ENCODE measurements at regions not wholly inside any gene's neighbourhood (a gene's known extent, or its start where the extent isn't known, plus 50 kb on each side); places are given as distances from the start of the nearest gene placed in this dataset.

- Histone ChIP-seq H3K27ac (ENCODE audit: low read depth, low read length, poor library complexity, severe bottlenecking) (no peak overlapping the region), H3K4me3 (ENCODE audit: low read depth, low read length, poor library complexity, severe bottlenecking) (no peak overlapping the region)
Observed at GRCh38 chr9:28105001-28105400, 531.7 kb upstream of the C9orf72 start.

DNA sequence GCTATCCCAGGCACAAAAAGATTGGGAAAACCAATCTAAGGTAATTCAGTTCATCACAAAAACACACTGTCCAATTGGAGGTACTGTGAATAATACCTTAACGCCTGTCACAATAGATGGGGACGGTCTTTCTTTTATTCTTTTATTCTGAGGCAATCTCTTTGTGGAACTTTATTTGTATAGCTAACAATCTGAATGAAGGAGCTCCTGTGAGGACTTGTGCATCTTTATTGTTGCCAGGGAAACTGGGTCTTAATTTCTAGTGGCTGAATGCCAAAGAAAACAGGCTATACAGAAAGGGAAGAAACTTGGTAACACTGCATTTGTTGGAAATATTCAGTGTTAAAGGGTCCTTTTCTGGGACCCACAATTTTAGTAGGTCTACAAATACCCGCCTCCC is 546.9 kb upstream of the C9orf72 start:
- no peaks in the 10 kb centered on the region for H3K4me1 ChIP-seq (ENCODE audit: insufficient read depth, low read length, severe bottlenecking)
- no peak overlapping the region for H2AFZ ChIP-seq (ENCODE audit: low read length)
- TF ChIP-seq CTCF (IDR thresholded peaks at IDR 0.05; ENCODE audit: low read length) (no peak), EZH2 (IDR thresholded peaks at IDR 0.05; ENCODE audit: borderline replicate concordance, low read length) (no peak)
- no peaks in the 10 kb centered on the region for H3F3A ChIP-seq (ENCODE audit: insufficient read depth, low read length)
- no peaks in the 10 kb centered on the region for H3K79me2 ChIP-seq (ENCODE audit: insufficient read depth, low read length)
- no peaks in the 10 kb centered on the region for H3K9me2 ChIP-seq (ENCODE audit: low read depth, low read length)
- H3K4me3 ChIP-seq (ENCODE audit: low read depth, low read length, poor library complexity, severe bottlenecking): no peak overlapping the region
- H3K4me2 ChIP-seq (ENCODE audit: low read length): no peak overlapping the region
- no peaks in the 10 kb centered on the region for H3K27me3 ChIP-seq (ENCODE audit: insufficient read depth, low read length)
- no peaks in the 10 kb centered on the region for H3K9me3 ChIP-seq (ENCODE audit: low read length)
- no peak overlapping the region for H3K9ac ChIP-seq (ENCODE audit: low read length)
- no peaks in the 10 kb centered on the region for H3K36me3 ChIP-seq (ENCODE audit: insufficient read depth, low read length)
- no peak overlapping the region for H3K27ac ChIP-seq (ENCODE audit: low read depth, low read length, poor library complexity, severe bottlenecking)
- H4K20me1 ChIP-seq (ENCODE audit: insufficient read depth, low read length): no peaks in the 10 kb centered on the region

More at GRCh38 chr9:28105001-28105400, 531.7 kb upstream of the C9orf72 start:
- Histone ChIP-seq H3K9ac (ENCODE audit: low read length) (no peak overlapping the region), H3K9me3 (ENCODE audit: low read length) (no peaks in the 10 kb centered on the region), H3K36me3 (ENCODE audit: insufficient read depth, low read length) (no peaks in the 10 kb centered on the region), H4K20me1 (ENCODE audit: insufficient read depth, low read length) (no peaks in the 10 kb centered on the region), H2AFZ (ENCODE audit: low read length) (no peak overlapping the region), H3K4me1 (ENCODE audit: insufficient read depth, low read length, severe bottlenecking) (no peaks in the 10 kb centered on the region), H3K79me2 (ENCODE audit: insufficient read depth, low read length) (no peaks in the 10 kb centered on the region), H3K4me2 (ENCODE audit: low read length) (no peak overlapping the region), H3F3A (ENCODE audit: insufficient read depth, low read length) (no peaks in the 10 kb centered on the region), H3K27me3 (ENCODE audit: insufficient read depth, low read length) (no peaks in the 10 kb centered on the region), H3K9me2 (ENCODE audit: low read depth, low read length) (no peaks in the 10 kb centered on the region)
- TF ChIP-seq EZH2 (IDR thresholded peaks at IDR 0.05; ENCODE audit: borderline replicate concordance, low read length) (no peak), CTCF (IDR thresholded peaks at IDR 0.05; ENCODE audit: low read length) (no peak)

GRCh38 chr9:28120626-28121025 is 547.3 kb upstream of the C9orf72 start:
- H3K27ac ChIP-seq (ENCODE audit: low read depth, low read length, poor library complexity, severe bottlenecking): no peak overlapping the region
- no peaks in the 10 kb centered on the region for H4K20me1 ChIP-seq (ENCODE audit: insufficient read depth, low read length)
- H3K9me2 ChIP-seq (ENCODE audit: low read depth, low read length): no peaks in the 10 kb centered on the region
- H3F3A ChIP-seq (ENCODE audit: insufficient read depth, low read length): no peaks in the 10 kb centered on the region
- no peaks in the 10 kb centered on the region for H3K27me3 ChIP-seq (ENCODE audit: insufficient read depth, low read length)
- no peaks in the 10 kb centered on the region for H3K4me1 ChIP-seq (ENCODE audit: insufficient read depth, low read length, severe bottlenecking)
- H3K9me3 ChIP-seq (ENCODE audit: low read length): no peaks in the 10 kb centered on the region
- no peak for TF ChIP-seq CTCF (IDR thresholded peaks at IDR 0.05; ENCODE audit: low read length)
- no peak for TF ChIP-seq EZH2 (IDR thresholded peaks at IDR 0.05; ENCODE audit: borderline replicate concordance, low read length)
- no peak overlapping the region for H3K9ac ChIP-seq (ENCODE audit: low read length)
- H3K36me3 ChIP-seq (ENCODE audit: insufficient read depth, low read length): no peaks in the 10 kb centered on the region
- no peak overlapping the region for H3K4me2 ChIP-seq (ENCODE audit: low read length)
- no peaks in the 10 kb centered on the region for H3K79me2 ChIP-seq (ENCODE audit: insufficient read depth, low read length)
- no peak overlapping the region for H2AFZ ChIP-seq (ENCODE audit: low read length)
- no peak overlapping the region for H3K4me3 ChIP-seq (ENCODE audit: low read depth, low read length, poor library complexity, severe bottlenecking)
